ENCODE measurements at regions not wholly inside any gene's neighbourhood (a gene's known extent, or its start where the extent isn't known, plus 50 kb on each side); places are given as distances from the start of the nearest gene placed in this dataset.
A peak's percentile ranks its signal among the peaks of the same experiment; 100 is the strongest.
"Not testable (repeated sequence)": the region's sequence is repeated elsewhere in the genome, so short reads cannot be mapped to it uniquely, and the experiment has no call there.

- no peak for DNase-seq
Observed at GRCh38 chr6:14543971-14544585, 426.5 kb downstream of the CD83 start.

- DNase-seq, result no peak
Observed at GRCh38 chr6:14544666-14545065, 427.1 kb downstream of the CD83 start.

GRCh38 chr6:14545496-14545895 is 427.9 kb downstream of the CD83 start:
- DNase-seq, result no peak

GRCh38 chr6:14546036-14546435 is 428.5 kb downstream of the CD83 start:
- DNase-seq, result no peak

DNA sequence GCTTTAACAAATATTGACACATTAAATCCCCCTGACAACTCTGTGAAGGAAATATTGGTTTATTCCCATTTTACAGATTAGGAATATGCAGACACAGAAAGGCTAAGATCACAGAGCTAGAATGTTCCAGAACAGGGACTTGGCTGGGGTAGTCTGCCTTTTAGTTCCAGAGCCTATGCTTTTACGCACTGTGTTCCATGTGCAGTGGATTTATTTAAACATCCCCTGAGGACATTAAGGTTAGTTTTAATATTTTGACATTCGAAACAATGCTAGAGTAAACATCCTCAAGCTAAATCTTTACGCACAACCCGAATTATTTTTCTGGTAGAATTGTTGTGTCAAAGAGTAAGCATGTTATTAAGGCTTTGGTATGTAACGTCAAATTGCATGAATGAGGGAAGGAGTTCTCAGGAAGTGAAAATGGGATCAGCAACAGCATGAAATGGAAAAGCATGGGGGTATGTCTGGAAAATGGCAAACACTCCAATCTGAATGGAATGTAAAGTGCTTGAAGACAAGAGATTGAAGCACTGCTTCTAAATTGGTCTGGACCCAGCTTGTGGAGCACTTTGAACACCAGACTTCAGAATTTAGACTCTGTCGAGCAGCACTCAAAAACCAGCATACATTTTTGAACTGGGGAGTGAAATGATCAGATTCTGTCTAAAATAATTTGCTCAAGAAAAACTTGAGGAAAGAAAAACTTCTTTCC is 429.9 kb downstream of the CD83 start:
- no peak for DNase-seq

DNA sequence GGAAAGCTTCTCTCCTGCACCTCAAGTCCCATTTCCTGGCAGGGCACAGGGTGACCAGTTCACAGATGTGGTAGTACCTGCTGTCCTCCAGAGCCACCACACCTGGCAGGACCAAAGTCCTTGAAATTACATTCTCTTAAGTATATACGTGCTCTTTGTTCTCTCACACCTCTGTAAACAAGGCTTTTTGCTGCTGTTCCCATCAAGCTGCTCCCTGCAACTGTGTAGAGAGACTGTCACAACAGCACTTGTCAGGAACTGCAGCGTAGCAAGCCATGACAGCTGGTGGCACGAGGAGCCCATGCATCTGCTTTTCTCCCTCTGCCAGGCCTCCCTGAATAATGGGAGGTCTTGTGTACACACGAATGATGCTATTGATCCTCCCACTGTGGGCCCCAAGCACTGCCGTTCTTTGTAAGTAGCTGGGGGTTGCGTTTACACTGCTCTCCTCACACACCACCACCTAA is 431.8 kb downstream of the CD83 start:
- DNase-seq, result no peak

DNA sequence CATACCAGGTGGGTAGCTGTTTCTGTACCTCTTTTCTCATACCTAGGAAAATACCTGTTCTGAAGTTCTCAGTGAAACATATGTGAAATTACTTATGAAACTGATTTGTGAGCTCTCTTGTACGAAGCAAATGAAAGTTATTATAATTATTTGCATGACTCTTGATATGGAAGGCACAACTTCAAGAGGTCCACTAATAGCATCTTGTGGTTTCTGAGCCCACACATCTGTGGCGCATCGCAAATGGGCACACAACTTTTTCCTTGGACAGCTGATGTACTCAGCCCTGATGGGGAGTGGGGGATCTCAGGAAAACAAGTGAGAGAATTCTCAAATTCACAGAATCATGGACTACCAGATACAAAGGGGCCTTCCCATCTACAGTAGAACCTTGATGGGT is 432.3 kb downstream of the CD83 start:
- no peak for DNase-seq

DNA sequence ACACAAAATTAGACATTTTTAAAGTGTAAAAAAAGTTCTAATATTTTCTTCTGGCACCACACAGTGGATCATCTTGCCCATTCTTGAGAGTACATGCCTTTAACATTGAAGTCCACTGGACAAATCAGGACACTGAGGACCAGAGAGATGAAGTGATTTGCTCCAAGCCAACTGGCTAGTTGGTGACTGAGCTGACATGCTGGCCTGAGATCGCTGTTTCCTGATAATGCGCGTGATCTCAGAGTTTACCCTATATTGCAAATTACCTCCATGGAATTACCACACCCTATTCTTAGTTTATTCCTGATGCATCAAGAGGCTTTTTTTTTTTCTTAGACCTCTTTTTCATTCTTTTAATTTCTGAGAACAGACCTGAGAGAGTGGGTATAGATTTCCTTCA is 432.8 kb downstream of the CD83 start:
- no peak for DNase-seq

DNA sequence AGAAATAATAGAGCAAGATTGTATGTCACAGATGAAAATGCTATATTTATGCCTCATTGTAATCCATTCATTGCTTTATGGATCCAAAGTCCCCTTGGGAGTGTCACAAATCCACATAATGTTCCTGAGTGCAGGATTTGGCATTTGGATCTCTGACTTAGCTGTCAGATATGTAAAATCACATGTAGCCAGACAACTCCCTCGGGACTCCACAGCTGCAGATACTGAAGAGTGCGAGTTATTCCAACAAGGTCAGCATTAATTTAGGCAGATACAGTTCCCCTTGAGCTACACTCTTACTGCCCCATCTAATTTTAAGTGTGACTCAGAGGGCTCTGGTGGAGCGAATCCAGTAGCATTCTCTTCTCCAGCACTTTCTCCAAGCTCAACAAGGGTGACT is 433.2 kb downstream of the CD83 start:
- peak; percentile 64 for DNase-seq

DNA sequence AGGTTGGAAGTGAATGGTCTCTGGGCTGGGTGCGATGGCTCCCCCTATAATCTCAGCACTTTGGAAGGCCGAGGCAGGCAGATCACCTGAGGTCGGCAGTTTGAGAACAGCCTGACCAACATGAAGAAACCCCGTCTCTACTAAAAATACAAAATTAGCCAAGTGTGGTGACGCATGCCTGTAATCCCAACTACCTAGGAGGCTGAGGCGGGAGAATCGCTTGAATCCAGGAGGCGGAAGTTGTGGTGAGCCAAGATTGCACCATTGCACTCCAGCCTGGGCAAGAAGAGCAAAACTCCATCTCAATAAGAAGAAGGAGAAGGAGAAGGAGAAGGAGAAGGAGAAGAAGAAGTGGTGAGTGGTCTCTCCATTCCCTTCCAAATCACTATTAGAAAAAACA is 434.0 kb downstream of the CD83 start:
- DNase-seq, result not testable (repeated sequence)

DNA sequence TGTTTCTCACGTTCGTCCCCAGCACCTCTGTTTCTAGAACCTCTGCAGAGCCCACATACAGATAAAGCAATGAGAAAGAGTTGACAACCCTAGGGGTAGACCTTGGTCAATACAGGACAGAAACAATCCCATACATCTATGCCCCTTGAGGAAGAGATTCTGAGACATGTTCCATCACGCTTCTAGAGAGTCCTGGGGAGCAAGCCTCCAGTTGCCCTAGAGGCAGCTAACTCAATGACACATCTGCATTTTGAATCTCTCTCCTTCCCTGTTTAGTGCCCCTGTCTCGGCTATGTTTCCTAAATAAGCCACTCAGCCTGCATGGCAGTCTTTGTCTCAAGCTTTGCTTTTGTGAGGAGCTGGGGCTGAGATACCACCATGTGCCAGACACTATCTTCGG is 435.3 kb downstream of the CD83 start:
- no peak for DNase-seq

DNA sequence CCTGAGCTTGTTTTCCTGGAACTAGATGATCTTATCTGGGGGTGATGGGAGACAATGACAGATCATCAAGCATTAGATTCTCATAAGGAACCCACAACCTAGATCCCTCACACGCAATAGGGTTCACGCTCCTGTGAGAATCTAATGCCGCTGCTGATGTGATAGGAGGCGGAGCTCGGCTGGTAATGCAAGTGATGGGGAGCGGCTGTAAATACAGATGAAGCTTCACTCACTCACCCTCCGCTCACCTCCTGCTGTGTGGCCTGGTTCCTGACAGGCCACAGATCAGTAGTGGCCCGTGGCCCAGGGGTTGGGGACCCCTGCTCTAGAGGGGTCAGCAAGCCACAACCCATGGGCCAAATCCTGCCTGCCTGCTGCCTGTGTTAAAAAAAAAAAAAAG is 435.9 kb downstream of the CD83 start:
- no peak for DNase-seq

DNA sequence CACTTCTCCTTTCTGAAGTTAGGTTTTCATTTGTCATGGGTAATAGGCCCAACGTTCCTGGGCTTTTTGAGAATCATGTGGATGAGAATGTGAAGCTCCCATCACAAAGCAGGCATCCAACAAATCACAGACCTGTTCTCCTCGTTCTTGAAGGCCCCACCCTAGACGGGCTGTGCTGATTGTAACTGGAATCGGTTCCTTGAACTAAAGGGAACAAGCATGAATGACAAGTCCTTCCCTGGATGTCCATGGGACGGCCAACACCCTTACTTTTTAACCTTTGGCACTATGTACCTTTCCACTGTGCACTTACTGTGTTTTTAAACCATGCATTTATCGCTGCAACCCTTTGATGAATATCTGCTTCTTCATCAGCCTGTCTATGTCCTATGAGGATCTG is 438.2 kb downstream of the CD83 start:
- DNase-seq, result no peak

DNA sequence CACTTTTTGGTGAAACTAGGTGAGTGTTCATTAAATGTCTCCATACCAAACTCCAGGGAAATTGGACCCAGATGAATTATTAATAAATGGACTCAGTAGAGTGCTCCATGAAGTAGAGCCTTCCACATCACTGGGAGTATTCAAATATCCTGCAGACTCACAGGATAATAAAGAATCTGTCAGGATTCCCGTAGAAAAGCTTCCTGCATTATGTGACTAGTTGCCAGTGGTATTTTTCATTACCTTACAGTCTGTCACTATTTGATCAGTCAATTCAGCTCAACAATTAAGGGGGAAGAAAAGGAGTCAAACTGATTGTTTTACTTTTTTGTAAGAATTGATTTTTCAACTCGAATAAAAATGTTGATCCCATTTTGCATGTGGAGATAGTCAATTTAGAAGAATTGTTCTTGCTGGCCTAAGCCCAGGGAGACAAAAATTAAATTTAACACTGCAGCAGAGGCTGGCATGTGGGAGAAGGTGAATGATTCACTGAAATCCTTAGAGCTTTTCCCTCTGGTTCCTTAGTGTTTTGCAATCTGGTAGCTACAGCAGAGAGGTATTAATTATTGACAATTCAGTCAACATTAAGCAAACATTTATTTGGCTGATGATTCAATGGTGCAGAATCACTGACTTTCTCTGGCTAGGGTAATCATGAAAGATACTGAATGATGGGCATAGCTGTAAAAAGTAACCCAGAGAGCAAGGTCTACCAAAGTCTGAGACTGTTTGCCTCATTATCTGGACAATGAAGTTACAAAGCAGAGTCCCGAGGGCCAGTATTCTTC is 442.4 kb downstream of the CD83 start:
- peak; percentile 13 for DNase-seq

DNA sequence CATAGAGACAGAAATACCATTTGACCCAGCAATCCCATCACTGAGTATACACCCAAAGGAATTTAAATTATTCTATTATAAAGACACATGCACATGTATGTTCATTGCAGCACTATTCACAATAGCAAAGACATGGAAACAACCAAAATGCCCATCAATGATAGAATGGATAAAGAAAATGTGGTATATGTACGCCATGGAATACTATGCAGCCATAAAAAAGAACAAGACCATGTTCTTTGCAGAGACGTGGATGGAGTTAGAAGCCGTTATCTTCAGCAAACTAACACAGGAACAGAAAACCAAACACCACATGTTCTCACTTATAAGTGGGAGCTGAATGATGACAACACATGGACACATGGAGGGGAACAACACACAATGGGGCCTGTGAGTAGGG is 444.0 kb downstream of the CD83 start:
- DNase-seq, result not testable (repeated sequence)

- DNase-seq, result no peak
Observed at GRCh38 chr6:14567842-14568241, 450.3 kb downstream of the CD83 start.

DNA sequence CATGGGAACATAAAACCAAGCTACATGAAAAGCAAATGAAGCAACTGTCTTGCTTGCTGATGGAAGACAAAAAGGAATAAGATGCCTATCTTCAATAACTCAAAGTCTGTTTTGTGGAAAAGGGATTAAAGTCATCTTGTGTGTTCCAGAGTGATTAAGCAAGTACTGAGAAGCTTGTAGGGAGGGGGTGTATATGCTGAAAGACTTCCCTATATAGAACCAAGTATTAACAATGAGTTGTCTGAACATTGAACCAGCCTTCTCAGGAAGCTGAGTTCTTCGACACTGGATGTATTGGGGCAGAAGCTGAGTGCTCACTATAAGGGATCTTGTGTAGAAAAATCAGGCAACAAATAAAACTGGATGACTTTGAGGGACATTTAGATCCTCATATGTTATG is 451.8 kb downstream of the CD83 start:
- no peak for DNase-seq

DNA sequence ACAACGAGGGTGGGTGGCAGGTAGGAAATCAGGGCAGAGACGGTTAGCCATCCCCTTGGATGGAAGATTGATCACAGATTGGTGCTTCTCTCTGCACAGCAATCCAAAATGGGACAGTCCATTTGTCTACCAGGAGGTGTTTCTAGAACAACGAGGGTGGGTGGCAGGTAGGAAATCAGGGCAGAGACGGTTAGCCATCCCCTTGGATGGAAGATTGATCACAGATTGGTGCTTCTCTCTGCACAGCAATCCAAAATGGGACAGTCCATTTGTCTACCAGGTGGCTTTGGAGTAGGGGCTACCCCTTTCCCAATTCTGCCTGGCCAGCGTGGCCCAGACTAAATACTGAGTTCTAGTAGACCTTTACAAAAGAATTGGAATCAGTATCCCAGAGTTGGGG is 452.3 kb downstream of the CD83 start:
- not testable (repeated sequence) for DNase-seq

DNA sequence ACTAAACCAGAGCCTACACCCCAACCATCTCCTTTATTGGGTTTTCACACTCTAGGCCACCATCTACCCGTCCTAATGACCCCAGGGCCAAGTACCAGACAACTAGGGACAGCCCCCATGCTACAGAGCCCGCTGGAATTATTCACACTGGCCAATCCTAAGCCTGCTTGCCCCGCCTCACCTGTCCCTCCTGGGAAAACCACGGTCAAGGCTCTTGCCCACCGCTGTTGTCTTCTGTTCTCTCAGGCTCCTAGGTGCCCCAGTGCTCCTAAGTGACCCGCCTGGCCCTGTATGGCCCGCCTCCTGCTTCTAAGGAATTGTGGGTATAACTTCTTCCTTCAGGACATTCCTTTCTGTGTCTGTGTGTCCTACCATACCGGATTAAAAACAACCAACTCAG is 453.4 kb downstream of the CD83 start:
- DNase-seq, result no peak

- DNase-seq, result no peak
Observed at GRCh38 chr6:14571746-14572145, 454.2 kb downstream of the CD83 start.

- DNase-seq, result no peak
Observed at GRCh38 chr6:14573267-14573666, 455.7 kb downstream of the CD83 start.

- DNase-seq, result no peak
Observed at GRCh38 chr6:14573703-14574290, 456.2 kb downstream of the CD83 start.

GRCh38 chr6:14575961-14576360 is 458.4 kb downstream of the CD83 start:
- no peak for DNase-seq

DNA sequence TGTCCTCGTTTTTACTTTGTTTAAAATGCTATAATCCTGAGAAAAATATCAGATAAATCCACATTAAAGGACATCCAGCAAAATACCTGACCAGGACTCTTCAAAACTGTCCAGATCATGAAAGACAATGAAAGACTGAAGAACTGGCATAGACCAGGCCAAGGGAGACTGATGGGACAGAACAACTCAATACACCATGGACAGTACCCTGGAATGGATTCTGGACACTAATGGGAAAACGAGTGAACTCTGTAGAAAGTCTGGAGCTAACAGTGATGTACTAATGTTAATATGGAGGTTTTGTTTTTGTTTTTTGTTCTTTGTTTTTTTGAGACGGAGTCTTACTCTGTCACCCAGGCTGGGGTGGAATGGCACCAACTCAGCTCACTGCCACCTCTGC is 461.4 kb downstream of the CD83 start:
- DNase-seq, result no peak

Measured in fibroblast of upper back skin (primary cell).